ENCODE measurements at regions not wholly inside any gene's neighbourhood (a gene's known extent, or its start where the extent isn't known, plus 50 kb on each side); places are given as distances from the start of the nearest gene placed in this dataset.

DNA sequence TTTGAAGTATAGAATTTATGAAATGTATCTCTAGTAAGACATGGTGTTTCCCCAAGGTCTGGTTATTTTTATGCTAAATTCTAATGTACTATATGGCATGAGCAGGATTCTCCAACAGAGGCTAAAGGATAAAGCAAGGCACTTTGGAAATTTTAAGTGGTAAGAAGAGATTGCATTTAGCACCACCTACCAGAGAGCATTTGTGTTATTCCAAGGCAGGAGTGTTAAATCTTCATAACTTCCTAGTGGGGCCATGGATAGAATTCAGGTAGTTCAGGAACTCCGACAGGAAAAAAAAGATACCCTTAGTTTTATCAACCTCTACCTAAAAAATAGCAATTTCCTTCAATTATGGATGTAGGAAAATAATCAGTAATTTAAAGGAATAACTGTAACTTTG is 497.4 kb upstream of the CRIM1 start:
- no peaks in the 10 kb centered on the region for H3K79me1 ChIP-seq (ENCODE audit: low read length)
- WGBS (ENCODE audit: extremely low coverage, insufficient coverage, low lambda C conversion rate): no CpG with 5 or more reads among the region's 1 CpG
- no peak overlapping the region for H3K4me2 ChIP-seq (ENCODE audit: low read length)
- no peak for DNase-seq
- no peak overlapping the region for H4K8ac ChIP-seq (ENCODE audit: low read depth, low read length)
- H3K4me3 ChIP-seq (ENCODE audit: low read length): no peak overlapping the region
- no peak overlapping the region for H3K4ac ChIP-seq (ENCODE audit: low read depth, low read length)
- H2BK120ac ChIP-seq (ENCODE audit: low read depth, low read length): no peak overlapping the region
- no peaks in the 10 kb centered on the region for H3K36me3 ChIP-seq (ENCODE audit: control insufficient read depth, insufficient read depth, low read length)
- H3K27me3 ChIP-seq (ENCODE audit: insufficient read depth, low read length, poor library complexity): no peaks in the 10 kb centered on the region
- no peak overlapping the region for H3K18ac ChIP-seq (ENCODE audit: low read length)
- no peak overlapping the region for H2BK5ac ChIP-seq (ENCODE audit: low read length)
- no peak overlapping the region for H3K9ac ChIP-seq (ENCODE audit: low read length)
- no peaks in the 10 kb centered on the region for H3K79me2 ChIP-seq (ENCODE audit: control insufficient read depth, insufficient read depth, low read length)
- H3K4me1 ChIP-seq (ENCODE audit: control insufficient read depth, low read depth, low read length): peaks cover 2% of the 10 kb centered on the region
- H2AK5ac ChIP-seq (ENCODE audit: low read length): no peak overlapping the region
- no peak overlapping the region for H4K5ac ChIP-seq (ENCODE audit: low read length)
- no peak overlapping the region for H2BK15ac ChIP-seq (replicated peaks; ENCODE audit: low read depth)
- no peak overlapping the region for H3K56ac ChIP-seq (ENCODE audit: low read length)
- H3K27ac ChIP-seq (ENCODE audit: low read depth, low read length): no peak overlapping the region
- H3K23ac ChIP-seq (ENCODE audit: low read length): no peak overlapping the region

DNA sequence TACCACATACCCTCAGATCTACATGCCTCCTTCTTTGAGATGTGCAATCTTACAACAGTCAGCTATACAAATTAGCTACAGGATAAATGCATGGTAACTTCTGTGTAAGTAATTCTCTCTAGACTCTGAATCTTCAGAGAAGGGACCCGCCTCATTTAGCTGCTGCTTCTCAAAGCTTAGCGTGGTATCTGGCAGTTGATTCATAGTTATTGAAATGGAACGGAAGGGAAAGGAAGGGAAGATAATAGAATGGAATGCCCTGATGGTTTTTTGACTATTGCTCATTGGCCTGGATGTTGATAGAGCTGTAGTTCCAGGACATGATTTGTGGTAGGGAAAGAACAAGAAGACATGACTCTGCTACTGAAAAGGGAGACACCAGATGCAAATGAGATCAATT is 498.1 kb upstream of the CRIM1 start:
- Histone ChIP-seq H3K27ac (ENCODE audit: low read depth, low read length) (no peak overlapping the region), H3K79me1 (ENCODE audit: low read length) (no peaks in the 10 kb centered on the region), H4K8ac (ENCODE audit: low read depth, low read length) (no peak overlapping the region), H3K36me3 (ENCODE audit: control insufficient read depth, insufficient read depth, low read length) (no peaks in the 10 kb centered on the region), H3K27me3 (ENCODE audit: insufficient read depth, low read length, poor library complexity) (no peaks in the 10 kb centered on the region), H2BK15ac (replicated peaks; ENCODE audit: low read depth) (no peak overlapping the region), H2BK5ac (ENCODE audit: low read length) (no peak overlapping the region), H4K5ac (ENCODE audit: low read length) (no peak overlapping the region), H3K56ac (ENCODE audit: low read length) (no peak overlapping the region), H3K4me1 (ENCODE audit: control insufficient read depth, low read depth, low read length) (peaks cover 2% of the 10 kb centered on the region), H3K18ac (ENCODE audit: low read length) (no peak overlapping the region), H2AK5ac (ENCODE audit: low read length) (no peak overlapping the region), H3K9ac (ENCODE audit: low read length) (no peak overlapping the region), H2BK120ac (ENCODE audit: low read depth, low read length) (no peak overlapping the region), H3K23ac (ENCODE audit: low read length) (no peak overlapping the region), H3K79me2 (ENCODE audit: control insufficient read depth, insufficient read depth, low read length) (no peaks in the 10 kb centered on the region), H3K4ac (ENCODE audit: low read depth, low read length) (no peak overlapping the region), H3K4me3 (ENCODE audit: low read length) (no peak overlapping the region), H3K4me2 (ENCODE audit: low read length) (no peak overlapping the region)
- no CpG with 5 or more reads among the region's 3 CpGs for WGBS (ENCODE audit: extremely low coverage, insufficient coverage, low lambda C conversion rate)
- no peak for DNase-seq

DNA sequence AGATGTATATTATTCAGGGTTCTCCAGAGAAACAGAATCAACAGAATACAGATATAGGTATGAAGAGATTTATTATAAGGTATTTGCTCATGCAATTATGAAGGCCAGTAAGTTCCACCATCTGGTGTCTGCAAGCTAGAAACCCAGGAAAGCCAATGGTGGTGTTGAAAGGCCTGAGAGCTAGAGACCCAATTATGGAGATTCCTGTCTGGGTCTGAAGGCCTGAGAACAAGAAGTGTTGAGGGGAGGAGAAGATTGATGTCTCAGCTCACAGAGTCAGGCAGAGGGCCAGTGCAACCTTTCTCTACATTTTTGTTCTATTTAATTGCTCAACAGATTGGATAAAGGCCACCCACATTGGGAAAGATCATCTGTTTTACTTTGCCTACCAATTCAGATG is 524.2 kb upstream of the CRIM1 start:
- Histone ChIP-seq H4K8ac (ENCODE audit: low read depth, low read length) (no peak overlapping the region), H2BK120ac (ENCODE audit: low read depth, low read length) (no peak overlapping the region)
- DNase-seq: no peak

DNA sequence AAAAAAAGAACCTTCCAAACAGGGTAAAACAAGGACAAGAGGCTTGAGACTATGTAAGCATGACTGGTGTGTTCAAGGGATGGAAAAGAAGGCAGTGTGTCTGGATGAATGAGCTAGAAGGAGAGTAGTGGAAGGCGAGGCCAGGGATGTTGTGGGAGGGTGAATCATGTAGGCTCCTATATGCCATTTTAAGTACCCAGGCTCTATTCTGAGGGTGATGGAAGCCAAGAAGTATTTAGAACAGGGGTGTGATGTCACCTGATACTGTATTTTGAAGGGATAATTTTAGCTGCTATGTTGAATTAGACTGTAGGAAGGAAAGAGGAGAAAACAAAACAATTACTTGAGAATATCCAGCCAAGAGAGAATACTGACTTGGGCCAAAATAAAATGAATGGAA is 524.7 kb upstream of the CRIM1 start:
- Histone ChIP-seq H3K4ac (ENCODE audit: low read depth, low read length) (no peak overlapping the region), H2BK5ac (ENCODE audit: low read length) (no peak overlapping the region), H3K79me1 (ENCODE audit: low read length) (no peaks in the 10 kb centered on the region), H4K5ac (ENCODE audit: low read length) (no peak overlapping the region), H2BK15ac (replicated peaks; ENCODE audit: low read depth) (no peak overlapping the region), H3K18ac (ENCODE audit: low read length) (no peak overlapping the region), H3K56ac (ENCODE audit: low read length) (no peak overlapping the region), H3K4me1 (ENCODE audit: control insufficient read depth, low read depth, low read length) (no peaks in the 10 kb centered on the region), H2BK120ac (ENCODE audit: low read depth, low read length) (no peak overlapping the region), H3K79me2 (ENCODE audit: control insufficient read depth, insufficient read depth, low read length) (no peaks in the 10 kb centered on the region), H3K4me2 (ENCODE audit: low read length) (no peak overlapping the region), H2AK5ac (ENCODE audit: low read length) (no peak overlapping the region), H3K27me3 (ENCODE audit: insufficient read depth, low read length, poor library complexity) (no peaks in the 10 kb centered on the region), H3K4me3 (ENCODE audit: low read length) (no peak overlapping the region), H3K27ac (ENCODE audit: low read depth, low read length) (no peak overlapping the region), H3K23ac (ENCODE audit: low read length) (no peak overlapping the region), H4K8ac (ENCODE audit: low read depth, low read length) (no peak overlapping the region), H3K36me3 (ENCODE audit: control insufficient read depth, insufficient read depth, low read length) (no peaks in the 10 kb centered on the region), H3K9ac (ENCODE audit: low read length) (no peak overlapping the region)
- no peak for DNase-seq
- WGBS (ENCODE audit: extremely low coverage, insufficient coverage, low lambda C conversion rate): no CpG with 5 or more reads among the region's 1 CpG

More for the DNA sequence above, 524.2 kb upstream of the CRIM1 start:
- no peaks in the 10 kb centered on the region for H3K27me3 ChIP-seq (ENCODE audit: insufficient read depth, low read length, poor library complexity)
- no peak overlapping the region for H2BK15ac ChIP-seq (replicated peaks; ENCODE audit: low read depth)
- H2BK5ac ChIP-seq (ENCODE audit: low read length): no peak overlapping the region
- no peaks in the 10 kb centered on the region for H3K79me1 ChIP-seq (ENCODE audit: low read length)
- no peak overlapping the region for H3K4ac ChIP-seq (ENCODE audit: low read depth, low read length)
- no peak overlapping the region for H3K27ac ChIP-seq (ENCODE audit: low read depth, low read length)
- no peak overlapping the region for H3K9ac ChIP-seq (ENCODE audit: low read length)
- no peak overlapping the region for H3K4me2 ChIP-seq (ENCODE audit: low read length)
- no peak overlapping the region for H2AK5ac ChIP-seq (ENCODE audit: low read length)
- no peak overlapping the region for H3K18ac ChIP-seq (ENCODE audit: low read length)
- H3K56ac ChIP-seq (ENCODE audit: low read length): no peak overlapping the region
- H3K4me1 ChIP-seq (ENCODE audit: control insufficient read depth, low read depth, low read length): no peaks in the 10 kb centered on the region
- no peak overlapping the region for H4K5ac ChIP-seq (ENCODE audit: low read length)
- no peaks in the 10 kb centered on the region for H3K79me2 ChIP-seq (ENCODE audit: control insufficient read depth, insufficient read depth, low read length)
- no peak overlapping the region for H3K4me3 ChIP-seq (ENCODE audit: low read length)
- H3K23ac ChIP-seq (ENCODE audit: low read length): no peak overlapping the region
- H3K36me3 ChIP-seq (ENCODE audit: control insufficient read depth, insufficient read depth, low read length): no peaks in the 10 kb centered on the region

DNA sequence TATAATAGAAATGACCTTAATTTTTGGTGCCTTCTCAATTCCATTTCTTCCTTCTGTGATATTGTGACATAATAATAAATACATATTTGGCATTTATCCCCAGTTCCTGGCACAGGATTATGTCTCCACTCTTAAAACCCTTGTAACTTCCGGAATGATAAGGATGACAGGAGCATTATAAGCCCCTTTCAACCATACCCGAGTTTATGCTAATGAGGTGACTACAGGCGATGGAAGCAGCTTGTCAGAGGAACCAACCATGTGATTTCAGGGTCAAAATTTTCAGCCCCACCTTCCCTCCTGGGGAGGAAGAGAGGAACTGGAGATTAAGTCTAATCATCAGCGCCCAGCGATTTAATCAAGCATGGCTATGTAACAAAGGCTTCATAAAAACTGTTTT is 528.5 kb upstream of the CRIM1 start:
- no peak overlapping the region for H4K5ac ChIP-seq (ENCODE audit: low read length)
- no peaks in the 10 kb centered on the region for H3K36me3 ChIP-seq (ENCODE audit: control insufficient read depth, insufficient read depth, low read length)
- H3K23ac ChIP-seq (ENCODE audit: low read length): no peak overlapping the region
- H2BK5ac ChIP-seq (ENCODE audit: low read length): no peak overlapping the region
- H3K27me3 ChIP-seq (ENCODE audit: insufficient read depth, low read length, poor library complexity): no peaks in the 10 kb centered on the region
- no peak overlapping the region for H4K8ac ChIP-seq (ENCODE audit: low read depth, low read length)
- no peak overlapping the region for H2BK120ac ChIP-seq (ENCODE audit: low read depth, low read length)
- no peak overlapping the region for H3K9ac ChIP-seq (ENCODE audit: low read length)
- H3K4me1 ChIP-seq (ENCODE audit: control insufficient read depth, low read depth, low read length): peaks cover 6% of the 10 kb centered on the region
- H3K4me2 ChIP-seq (ENCODE audit: low read length): no peak overlapping the region
- no peak overlapping the region for H3K27ac ChIP-seq (ENCODE audit: low read depth, low read length)
- no peak overlapping the region for H2AK5ac ChIP-seq (ENCODE audit: low read length)
- H3K18ac ChIP-seq (ENCODE audit: low read length): peak overlapping the region; percentile 61
- no peak overlapping the region for H3K4me3 ChIP-seq (ENCODE audit: low read length)
- no peak overlapping the region for H2BK15ac ChIP-seq (replicated peaks; ENCODE audit: low read depth)
- no CpG with 5 or more reads among the region's 5 CpGs for WGBS (ENCODE audit: extremely low coverage, insufficient coverage, low lambda C conversion rate)
- no peak overlapping the region for H3K56ac ChIP-seq (ENCODE audit: low read length)
- no peaks in the 10 kb centered on the region for H3K79me2 ChIP-seq (ENCODE audit: control insufficient read depth, insufficient read depth, low read length)
- no peak for DNase-seq
- H3K79me1 ChIP-seq (ENCODE audit: low read length): no peaks in the 10 kb centered on the region
- H3K4ac ChIP-seq (ENCODE audit: low read depth, low read length): peak overlapping the region; percentile 38

DNA sequence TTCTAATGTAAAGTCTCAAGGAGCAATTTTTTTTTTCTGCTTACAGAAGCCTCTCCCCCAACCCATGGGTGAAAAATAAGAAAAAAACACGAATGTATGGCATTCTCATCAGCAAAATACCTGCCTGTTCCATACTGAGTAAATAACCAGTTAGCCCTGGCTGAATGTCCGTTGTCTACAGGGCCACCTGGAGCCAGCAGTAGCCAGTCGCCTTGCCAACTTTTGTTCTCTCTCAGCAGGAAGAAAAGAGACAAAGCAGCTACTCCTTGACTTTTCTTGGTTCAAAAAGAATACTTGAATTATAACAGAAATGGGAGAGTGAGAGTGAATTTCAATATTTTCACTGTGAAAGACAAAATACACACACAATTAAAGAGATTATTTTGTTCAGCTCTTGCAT is 532.9 kb upstream of the CRIM1 start:
- Histone ChIP-seq H3K36me3 (ENCODE audit: control insufficient read depth, insufficient read depth, low read length) (no peaks in the 10 kb centered on the region), H3K4ac (ENCODE audit: low read depth, low read length) (no peak overlapping the region), H3K9ac (ENCODE audit: low read length) (no peak overlapping the region), H2AK5ac (ENCODE audit: low read length) (no peak overlapping the region), H3K79me1 (ENCODE audit: low read length) (no peaks in the 10 kb centered on the region), H2BK5ac (ENCODE audit: low read length) (peak overlapping the region; percentile 66), H3K4me2 (ENCODE audit: low read length) (no peak overlapping the region), H4K8ac (ENCODE audit: low read depth, low read length) (no peak overlapping the region), H3K27me3 (ENCODE audit: insufficient read depth, low read length, poor library complexity) (no peaks in the 10 kb centered on the region), H2BK120ac (ENCODE audit: low read depth, low read length) (peak overlapping the region; percentile 98), H4K5ac (ENCODE audit: low read length) (no peak overlapping the region), H3K18ac (ENCODE audit: low read length) (peak overlapping the region; percentile 98), H2BK15ac (replicated peaks; ENCODE audit: low read depth) (no peak overlapping the region), H3K23ac (ENCODE audit: low read length) (no peak overlapping the region), H3K27ac (ENCODE audit: low read depth, low read length) (peak overlapping the region; percentile 64), H3K79me2 (ENCODE audit: control insufficient read depth, insufficient read depth, low read length) (no peaks in the 10 kb centered on the region), H3K4me1 (ENCODE audit: control insufficient read depth, low read depth, low read length) (peaks cover 11% of the 10 kb centered on the region), H3K56ac (ENCODE audit: low read length) (peak overlapping the region; percentile 52), H3K4me3 (ENCODE audit: low read length) (no peak overlapping the region)
- no CpG with 5 or more reads among the region's 3 CpGs for WGBS (ENCODE audit: extremely low coverage, insufficient coverage, low lambda C conversion rate)
- peak; percentile 58 for DNase-seq
